Fibroblast of mammary gland (primary cell): ENCODE measurements at regions not wholly inside any gene's neighbourhood (a gene's known extent, or its start where the extent isn't known, plus 50 kb on each side); places are given as distances from the start of the nearest gene placed in this dataset.

ENCODE experiments used
- DNase-seq: peaks from one replicate; pipeline ENCODE4 v3.0.0-alpha.2; 2010; ENCODE audit warnings: low read depth
- H3K4me3 ChIP-seq: 2 replicates; pipeline ENCODE4 v1.5.1; 2011; ENCODE audit warnings: low read depth, mild to moderate bottlenecking, low read length, moderate library complexity; ENCODE audit not compliant: control insufficient read depth
- TF ChIP-seq, protein P1 (sequence below): conservative IDR thresholded peaks from 2 replicates; pipeline ENCODE4 v1.5.1; 2011; ENCODE audit warnings: low read depth, low read length, inconsistent platforms; ENCODE audit not compliant: control insufficient read depth, insufficient read depth

DNA sequence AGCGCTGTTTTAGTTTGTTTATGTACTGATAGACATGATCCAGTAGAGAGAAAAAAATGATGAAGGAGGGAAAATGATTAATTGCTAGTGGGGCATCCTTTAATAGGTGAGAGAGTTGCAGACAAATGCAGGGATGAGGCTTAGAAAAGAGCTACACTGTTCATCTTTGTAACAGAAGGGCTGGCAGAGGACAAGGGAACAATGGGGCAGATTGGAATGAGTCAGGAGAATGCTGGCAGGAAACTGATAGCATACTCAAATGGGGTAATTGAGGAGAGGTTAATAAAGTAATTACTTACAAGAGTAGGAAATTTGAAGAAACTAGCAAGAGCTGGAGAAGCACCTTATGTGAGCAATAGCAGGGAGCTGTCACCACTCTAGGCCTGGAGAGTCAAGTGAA, 170.9 kb downstream of the OXSM start:
- no peak for DNase-seq
- TF ChIP-seq, protein P1, sequence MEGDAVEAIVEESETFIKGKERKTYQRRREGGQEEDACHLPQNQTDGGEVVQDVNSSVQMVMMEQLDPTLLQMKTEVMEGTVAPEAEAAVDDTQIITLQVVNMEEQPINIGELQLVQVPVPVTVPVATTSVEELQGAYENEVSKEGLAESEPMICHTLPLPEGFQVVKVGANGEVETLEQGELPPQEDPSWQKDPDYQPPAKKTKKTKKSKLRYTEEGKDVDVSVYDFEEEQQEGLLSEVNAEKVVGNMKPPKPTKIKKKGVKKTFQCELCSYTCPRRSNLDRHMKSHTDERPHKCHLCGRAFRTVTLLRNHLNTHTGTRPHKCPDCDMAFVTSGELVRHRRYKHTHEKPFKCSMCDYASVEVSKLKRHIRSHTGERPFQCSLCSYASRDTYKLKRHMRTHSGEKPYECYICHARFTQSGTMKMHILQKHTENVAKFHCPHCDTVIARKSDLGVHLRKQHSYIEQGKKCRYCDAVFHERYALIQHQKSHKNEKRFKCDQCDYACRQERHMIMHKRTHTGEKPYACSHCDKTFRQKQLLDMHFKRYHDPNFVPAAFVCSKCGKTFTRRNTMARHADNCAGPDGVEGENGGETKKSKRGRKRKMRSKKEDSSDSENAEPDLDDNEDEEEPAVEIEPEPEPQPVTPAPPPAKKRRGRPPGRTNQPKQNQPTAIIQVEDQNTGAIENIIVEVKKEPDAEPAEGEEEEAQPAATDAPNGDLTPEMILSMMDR, result no peak

DNA sequence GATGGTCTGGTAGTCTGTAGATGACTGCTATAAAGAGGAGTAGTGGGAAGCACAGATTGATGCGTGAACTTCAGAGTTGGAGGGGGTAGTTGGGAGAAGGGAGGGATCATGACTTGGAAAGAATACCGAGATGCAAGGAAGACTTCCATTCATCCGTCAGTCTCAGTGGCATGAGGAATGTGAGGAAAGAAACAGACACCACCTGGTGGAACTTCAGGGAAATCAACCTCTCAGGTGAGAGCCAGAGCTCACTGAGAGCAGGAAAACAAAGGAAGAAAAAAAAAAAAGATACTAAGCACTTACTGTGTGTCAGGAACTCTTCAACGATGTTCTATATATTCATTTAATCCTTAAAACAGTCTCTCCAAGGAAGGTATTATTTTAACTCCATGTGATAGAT, 172.4 kb downstream of the OXSM start:
- no peak for DNase-seq
- TF ChIP-seq, protein P1, result no peak
- H3K4me3 ChIP-seq, result no peak overlapping the region

More for the DNA sequence above, 170.9 kb downstream of the OXSM start:
- H3K4me3 ChIP-seq, result no peak overlapping the region

DNA sequence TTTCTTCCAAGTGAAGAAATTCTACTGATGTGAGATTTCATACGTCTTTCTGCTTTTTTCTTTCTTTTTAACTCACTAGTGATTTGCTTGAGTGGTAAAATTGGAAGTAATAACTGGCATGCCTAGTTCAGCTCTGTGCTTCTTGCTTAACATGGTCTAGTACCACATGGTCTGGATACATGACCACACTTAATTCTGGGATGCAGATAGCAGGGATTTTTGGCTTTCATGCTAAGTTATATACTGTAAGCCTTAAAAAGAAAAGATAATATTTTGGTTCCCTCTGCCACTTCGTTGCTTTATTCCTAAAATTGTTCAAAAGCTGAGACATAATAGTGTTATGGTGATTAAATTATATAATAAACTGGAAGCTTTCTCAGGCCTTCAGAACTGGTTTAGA, 174.3 kb downstream of the OXSM start:
- no peak overlapping the region for H3K4me3 ChIP-seq
- TF ChIP-seq, protein P1, result no peak

DNA sequence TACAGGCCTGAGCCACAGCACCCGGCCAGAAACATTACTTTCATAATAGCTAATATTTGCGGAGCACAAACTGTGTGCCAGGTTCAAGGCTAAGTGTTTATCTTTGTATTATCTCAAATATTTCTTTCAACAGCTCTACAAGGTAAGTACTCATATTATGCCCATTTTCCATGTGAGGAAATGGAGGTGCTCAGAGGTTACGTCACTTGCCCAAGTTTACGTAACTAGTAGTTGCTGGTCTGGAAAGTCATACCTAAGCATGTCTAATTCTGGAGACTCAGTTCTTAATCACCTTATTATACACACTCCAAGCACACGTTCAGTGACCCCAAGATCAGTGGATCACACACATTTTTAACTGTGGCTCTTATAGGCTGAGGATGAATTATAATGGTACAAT, 177.5 kb downstream of the OXSM start:
- TF ChIP-seq, protein P1, result no peak
- H3K4me3 ChIP-seq, result no peak overlapping the region
- DNase-seq, result no peak

More for the DNA sequence above, 174.3 kb downstream of the OXSM start:
- DNase-seq, result no peak

DNA sequence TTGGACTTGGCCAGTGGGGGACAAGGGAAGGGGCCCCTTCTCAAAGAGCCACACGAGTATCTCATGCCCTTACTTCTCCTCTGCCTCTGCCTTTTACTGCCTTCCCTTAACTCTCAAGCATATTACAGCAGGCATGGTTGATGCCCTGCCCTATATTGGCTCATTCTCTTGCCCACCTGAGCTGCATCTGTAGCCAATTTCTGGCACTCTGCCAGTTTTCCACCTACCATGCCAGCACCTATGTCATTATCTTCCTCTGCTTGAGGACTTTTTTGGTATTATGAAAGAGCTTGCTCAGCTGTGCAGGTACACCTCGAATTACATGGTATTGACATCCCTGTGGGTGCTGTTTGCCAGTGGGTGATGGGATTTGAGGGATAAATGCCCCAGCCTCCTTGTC, 181.8 kb downstream of the OXSM start:
- H3K4me3 ChIP-seq, result no peak overlapping the region
- no peak for DNase-seq
- TF ChIP-seq, protein P1, result no peak

DNA sequence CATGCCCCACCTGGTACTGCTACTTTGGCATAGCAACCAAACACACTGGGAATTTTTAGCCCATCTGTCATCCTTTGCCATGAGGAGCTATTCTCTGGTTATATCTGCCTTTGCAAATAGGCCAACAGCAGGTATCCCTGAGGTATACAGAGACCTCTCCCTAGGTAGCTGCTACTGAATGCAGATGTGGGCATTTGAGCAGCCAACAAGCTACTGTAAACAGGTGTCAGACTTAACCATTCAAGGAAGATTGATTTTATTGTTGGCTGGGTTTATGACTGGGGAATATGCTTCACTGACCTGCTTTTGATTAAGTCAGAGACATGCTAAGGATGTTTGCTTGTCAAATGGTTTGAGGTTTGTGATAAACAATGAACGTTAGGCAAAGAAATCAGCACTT, 183.2 kb downstream of the OXSM start:
- DNase-seq, result no peak
- TF ChIP-seq, protein P1, result no peak
- no peak overlapping the region for H3K4me3 ChIP-seq

DNA sequence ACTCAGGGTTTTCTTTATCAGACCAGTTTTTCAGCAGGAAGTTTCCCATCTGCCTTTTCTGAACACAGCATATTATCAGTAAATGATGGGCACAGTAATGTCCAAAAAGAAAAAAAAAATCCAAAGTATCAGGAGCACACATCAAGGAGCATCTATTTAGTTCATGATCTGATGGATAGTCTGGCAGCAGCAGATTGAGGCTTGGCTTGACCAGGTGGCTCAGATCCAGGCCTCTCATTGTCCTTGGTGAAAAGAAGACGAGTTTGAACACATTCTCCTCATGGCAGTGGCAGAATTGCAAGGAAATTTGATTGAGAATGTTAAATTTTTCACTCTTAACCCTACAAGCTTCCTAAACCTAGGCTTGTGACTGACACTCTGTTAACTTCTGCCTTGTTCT, 192.9 kb downstream of the OXSM start:
- DNase-seq, result no peak

More for the DNA sequence above, 192.9 kb downstream of the OXSM start:
- TF ChIP-seq, protein P1, result no peak
- H3K4me3 ChIP-seq, result no peak overlapping the region
